GM18867 (cell line): ENCODE measurements at regions not wholly inside any gene's neighbourhood (a gene's known extent, or its start where the extent isn't known, plus 50 kb on each side); places are given as distances from the start of the nearest gene placed in this dataset.

ENCODE experiments used
- ATAC-seq: cut with Tn5 transposase; IDR thresholded peaks from one replicate; pipeline ENCODE4 v1.9.1; 2021; ENCODE audit warnings: mild to moderate bottlenecking, moderate library complexity; ENCODE audit not compliant: unreplicated experiment

DNA sequence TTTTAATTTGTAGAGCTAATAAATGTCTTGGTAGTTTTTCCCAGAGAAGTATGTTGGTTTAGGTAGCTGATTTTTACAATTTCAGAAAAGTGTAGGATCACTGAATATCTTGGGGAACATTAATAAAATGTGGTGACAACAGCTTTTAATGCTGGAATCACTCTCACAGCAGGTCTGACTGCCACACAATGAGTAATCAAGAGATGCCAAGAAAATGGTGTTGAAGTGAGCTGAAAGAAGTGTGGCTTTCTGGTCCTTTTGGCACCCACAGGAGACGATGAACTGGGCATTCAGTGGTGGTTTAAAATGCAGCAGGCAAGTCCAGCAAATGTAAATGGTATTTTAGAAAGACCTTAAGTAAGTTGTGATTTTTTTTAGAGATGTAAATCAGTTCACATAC is 175.8 kb downstream of the CBLN2 start:
- no peak for ATAC-seq

DNA sequence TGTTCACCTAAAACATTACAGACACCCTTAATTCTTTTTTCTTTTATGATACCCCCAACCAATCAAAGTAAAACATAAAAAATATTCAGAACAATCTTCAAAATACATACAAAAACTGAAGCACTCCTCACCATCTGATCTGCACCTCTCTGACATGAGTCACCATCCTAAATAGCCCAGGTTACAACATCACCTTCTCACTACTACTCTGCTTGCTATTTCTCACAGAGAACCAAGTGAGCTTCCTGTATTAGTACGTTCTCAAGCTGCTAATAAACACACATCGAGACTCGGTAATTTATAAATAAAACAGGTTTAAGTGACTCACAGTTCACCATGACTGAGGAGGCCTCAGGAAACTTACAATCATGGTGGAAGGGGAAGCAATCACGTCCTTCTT is 183.5 kb downstream of the CBLN2 start:
- no peak for ATAC-seq

DNA sequence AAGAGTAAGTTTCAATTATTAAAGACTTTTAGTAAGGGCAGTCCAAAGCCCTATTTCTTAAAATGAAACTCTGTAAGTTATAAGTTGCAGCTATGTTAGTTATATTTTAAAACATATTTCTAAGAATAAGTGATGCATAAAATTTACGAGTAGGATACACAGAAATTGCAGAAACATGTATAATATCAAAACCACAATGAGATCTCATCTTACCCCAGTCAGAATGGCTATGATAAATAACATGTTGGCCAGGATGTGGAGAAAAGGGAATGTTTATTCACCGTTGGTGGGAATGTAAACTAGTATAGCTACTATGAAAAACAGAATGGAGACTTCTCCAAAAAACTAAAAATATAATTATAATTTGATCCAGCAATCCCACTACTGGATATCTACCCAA is 201.2 kb downstream of the CBLN2 start:
- no peak for ATAC-seq

DNA sequence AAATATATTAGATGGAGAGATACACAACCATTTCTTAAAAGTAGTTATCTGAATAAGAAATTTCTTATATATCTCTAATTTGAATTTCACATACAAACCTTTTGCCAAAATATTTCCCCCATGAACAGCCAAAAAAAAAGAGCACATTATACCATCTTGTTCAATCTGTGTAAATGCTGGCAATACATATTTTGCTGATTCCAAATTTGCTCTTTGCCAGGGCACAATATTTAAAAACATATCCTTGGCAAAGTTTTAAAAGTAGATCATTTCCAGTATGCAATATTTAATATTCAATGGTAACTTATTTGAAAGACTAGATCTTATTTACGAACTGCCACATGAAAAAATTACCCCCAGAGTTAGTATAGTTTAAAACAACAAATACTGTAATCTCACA is 204.2 kb downstream of the CBLN2 start:
- no peak for ATAC-seq

DNA sequence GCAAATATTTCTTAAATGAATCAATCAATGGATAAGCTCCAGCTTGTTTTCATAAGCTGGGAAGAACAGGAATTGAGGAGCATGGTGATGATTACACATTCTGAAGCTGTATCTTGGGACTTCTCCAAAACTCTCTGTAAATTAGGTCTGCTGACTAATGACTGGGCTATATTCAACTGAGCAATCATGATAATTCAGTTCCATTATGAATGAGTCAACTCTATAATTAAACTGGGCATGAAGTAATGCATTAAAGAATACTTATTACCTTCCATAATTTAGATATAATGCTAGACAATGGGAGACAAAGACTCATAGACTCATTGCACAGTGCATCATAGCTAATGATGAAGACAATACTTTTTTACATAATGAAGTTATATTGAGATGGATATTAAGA is 207.4 kb downstream of the CBLN2 start:
- no peak for ATAC-seq

DNA sequence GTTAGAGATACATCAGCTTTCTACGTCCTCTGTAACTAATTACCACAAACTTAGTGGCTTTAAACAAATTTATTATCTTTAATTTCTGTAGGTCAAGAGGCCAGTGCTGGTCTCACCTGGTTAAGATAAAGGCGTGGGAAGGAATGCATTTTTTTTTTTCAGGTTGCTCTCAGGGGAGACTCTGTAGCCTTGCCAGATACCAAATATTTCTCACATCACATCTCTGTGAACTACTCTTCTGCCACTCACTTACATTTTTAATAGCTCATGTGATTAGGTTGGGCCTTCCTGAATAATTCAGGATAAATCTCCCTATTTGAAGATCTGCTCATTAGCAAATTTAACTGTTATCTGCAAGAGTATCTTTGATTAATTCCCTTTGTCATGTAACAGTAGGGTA is 214.6 kb downstream of the CBLN2 start:
- no peak for ATAC-seq

DNA sequence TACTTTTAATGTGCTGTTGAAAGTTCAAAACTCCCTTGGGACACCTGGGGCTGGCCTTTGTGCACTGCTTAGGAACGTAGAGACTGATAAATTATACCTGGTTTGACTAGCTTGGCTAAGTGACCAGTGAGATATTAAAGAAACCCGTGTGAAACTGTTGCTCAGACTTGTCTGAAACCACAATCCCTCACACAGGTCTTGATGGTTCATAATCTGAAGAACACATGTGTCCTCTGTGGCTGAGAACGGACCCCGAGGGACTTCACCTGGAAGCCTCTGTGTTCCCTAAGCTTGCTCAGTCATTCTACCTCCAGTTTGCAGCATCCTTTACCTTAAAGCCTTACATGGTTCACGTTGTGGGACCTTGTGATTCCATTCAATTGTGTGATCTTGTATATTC is 218.8 kb downstream of the CBLN2 start:
- ATAC-seq: no peak

DNA sequence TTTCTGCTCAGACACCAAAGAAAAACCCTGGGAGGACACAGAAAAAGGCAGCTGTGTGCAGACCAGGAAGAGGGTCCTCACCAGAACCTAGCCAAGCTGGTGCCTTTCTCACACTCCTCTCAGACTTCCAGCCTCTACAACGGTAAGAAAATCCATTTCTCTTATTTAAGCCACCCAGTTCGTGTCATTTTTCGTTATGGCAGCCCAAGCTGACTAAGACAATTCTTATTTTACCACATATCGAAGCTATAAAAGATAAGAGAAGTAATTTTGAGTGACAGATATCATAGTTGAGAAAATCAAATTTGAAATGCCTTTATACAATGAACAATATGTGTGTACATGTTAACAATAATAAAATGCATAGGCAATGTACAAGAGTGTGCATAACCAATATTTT is 219.5 kb downstream of the CBLN2 start:
- no peak for ATAC-seq

DNA sequence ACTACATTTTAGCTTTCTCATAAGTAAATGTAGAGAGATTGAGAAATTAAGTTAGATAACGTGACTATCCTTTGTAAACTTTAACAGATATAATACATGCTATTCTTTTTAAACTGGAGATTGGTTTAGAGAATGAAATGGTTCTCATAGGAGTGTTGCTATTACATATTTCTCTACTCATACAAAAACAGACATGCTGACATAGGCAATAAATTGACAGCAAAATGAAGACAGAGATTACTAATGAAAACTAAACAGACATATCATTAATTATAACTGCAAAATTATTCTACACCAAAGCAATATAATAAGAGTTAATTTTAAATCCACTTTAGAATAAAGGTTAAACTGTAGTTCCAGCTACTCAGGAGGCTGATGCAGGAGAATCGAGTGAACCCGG is 227.6 kb downstream of the CBLN2 start:
- ATAC-seq: no peak

DNA sequence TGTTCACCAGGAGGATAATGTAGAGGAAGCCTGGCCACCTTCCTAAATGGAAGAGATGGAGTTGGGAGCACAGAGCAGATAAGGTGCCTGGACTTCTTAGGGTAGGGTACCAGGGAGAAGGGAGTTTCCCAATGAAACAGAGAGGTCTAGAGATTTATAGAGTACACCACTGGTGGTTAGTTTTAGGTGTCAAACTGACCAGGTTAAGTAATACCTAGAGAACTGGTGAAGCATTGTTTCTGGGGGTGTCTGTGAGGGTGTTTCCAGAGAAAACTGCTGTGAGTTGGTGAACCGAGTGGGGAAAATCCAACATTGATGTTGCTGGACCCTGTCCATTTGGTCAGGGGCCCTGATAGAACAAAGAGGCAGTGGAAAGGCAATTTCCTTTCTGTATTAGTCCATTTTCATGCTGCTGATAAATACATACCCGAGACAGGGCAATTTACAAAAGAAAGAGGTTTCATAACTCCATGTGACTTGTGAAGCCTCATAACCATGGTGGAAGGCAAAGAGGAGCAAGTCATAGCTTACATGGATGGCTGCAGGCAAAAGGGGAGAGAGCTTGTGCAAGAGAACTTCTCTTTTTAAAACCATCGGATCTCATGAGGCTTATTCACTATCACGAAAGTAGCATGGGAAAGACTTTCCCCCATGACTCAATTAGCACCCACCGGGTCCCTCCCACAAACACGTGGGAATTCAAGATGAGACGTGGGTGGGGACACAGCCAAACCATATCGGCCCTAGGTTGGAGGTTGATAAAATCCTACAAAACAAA is 260.8 kb downstream of the CBLN2 start:
- ATAC-seq: no peak

DNA sequence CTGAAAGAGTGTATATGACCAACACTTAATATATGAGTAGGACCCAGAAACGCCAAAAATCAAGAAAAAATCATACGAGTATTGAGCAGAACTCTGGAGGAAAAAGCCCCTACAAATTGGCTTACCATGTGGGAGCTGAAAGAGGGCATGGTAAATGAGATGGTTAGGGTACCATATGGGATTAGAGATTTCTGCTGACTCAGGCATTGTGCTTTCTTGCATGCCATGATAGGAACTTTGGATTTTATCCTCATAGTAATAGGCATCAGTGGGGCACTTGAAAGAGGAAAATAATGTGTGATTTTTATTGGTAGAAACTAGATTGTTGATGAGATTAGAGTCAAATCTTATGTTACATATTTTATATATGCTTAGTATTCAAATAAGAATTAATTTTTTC is 271.1 kb downstream of the CBLN2 start:
- ATAC-seq: no peak

DNA sequence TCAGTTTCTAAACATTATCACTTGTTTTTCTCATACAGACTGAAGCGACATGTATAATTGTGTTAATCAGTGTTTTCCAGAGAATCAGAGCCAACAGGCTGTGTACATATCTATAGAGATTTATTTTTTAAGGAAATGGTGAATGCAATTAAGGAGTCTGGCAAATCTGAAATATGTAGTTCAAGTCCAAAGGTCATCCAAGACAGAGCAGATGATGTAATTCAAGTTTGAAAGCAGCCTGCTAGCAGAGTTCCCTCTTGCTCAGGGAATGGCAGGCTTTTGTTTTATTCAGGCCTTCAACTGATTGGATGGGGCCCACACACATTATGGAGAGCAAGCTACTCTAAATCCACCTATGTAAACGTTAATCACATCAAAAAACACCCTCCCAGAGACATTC is 282.6 kb downstream of the CBLN2 start:
- ATAC-seq: no peak

DNA sequence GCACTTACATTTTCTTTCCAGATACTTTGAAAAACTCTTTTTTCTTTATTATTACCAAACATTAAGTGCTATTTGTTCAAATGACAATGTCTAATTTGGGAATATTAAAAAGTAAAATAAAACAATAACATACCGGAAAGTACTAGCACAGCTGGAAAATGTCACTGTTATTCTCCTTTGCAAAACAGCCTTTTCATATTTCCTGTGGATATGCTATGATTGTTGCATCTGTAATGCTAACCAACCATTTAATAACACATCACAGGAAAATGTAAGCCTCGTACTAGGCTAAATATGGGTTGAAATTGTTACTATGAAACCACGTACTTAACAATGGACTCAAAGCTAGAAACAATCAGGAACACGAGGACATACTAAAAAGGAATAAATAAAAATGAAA is 298.1 kb downstream of the CBLN2 start:
- no peak for ATAC-seq

DNA sequence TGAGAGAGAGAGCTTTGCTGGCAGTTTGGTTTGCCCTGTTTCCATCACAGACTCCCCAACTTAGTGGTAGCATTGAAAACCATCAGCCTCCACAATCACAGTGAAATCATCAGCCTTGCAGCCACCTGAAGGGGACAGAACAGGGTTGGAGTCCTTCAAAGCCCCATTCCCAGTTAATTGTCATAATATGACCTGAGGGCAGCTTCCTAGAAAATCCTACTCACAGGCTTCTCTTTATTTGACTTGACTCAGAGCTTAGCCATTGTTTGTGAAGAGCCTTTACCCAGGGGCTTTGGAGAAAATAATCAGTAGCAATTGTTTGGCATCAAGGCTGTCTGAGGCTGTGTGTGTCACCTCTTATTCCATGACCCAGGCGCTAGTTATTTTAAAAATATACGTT is 308.7 kb downstream of the CBLN2 start:
- no peak for ATAC-seq

DNA sequence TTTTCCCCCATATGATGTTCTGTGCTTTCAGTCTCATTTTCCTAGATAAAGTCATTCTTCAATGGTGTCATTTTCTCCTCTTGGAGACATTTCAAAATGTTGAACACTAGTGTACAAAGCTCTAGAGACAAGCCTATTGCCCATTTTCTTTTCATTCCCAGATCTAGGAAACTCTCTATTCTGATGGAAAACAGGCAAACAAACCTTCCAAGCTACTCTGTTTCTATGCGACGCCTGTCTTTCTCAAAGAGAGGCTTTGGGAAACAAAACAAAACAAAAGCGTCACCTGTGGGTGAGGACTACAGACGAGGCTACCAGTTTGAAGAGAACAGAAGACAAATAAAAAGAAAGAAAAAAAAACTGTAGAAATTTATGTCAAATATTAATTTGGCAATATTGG is 311.0 kb downstream of the CBLN2 start:
- ATAC-seq: no peak

DNA sequence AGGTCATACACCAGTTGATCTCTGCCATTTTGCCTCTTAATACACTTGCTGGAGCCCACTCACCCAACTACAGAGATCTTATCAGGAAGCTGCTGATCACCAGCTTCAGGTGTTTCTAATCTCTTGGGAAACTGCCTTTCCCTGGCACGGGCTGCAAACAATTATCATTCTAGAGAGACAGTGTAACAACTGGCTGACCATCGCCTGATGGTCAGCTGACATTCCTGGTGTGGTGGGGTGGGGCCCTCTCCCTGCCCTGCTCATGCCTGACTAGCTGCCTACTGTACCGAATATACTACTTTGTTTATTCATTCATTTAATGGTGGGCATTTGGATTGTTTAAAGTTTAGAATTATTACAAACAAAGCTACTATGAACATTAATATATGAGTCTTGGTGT is 311.5 kb downstream of the CBLN2 start:
- no peak for ATAC-seq

DNA sequence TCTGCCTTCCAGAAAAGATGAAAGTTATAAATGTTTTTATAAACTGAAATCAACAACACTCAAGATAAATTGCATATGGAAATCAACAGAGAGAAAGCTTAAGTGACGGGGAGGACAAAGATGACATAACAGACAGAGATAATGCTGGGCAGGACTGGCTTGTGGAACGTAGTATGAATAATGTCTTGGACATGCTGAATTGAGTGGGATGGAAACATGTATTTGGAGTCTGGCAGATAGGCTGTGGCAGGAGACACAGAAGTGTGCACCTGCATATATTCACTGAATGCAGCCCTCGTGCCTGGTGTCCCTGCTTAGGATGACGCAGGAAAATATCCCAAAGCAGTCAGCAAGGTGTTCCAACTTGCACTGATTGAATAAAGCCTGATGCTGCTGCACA is 318.2 kb downstream of the CBLN2 start:
- no peak for ATAC-seq

DNA sequence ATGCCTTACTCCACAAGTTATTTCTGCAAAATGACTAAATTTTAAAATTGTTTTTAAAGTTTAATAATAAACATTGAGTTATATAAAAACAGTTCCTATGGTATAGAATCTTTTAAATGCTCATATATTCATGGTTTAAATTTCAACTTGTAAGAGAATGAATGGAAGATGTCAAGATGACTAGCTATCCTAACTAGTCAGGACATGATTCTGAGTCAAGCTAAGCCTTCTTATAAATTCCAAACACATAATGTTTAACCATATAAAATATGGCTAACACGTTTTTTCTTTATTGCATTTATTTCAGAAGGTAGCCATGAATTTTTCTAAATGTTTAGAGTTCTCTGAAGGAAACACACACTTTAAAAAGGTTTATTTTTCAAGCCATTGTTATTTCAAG is 320.4 kb downstream of the CBLN2 start:
- ATAC-seq: no peak

DNA sequence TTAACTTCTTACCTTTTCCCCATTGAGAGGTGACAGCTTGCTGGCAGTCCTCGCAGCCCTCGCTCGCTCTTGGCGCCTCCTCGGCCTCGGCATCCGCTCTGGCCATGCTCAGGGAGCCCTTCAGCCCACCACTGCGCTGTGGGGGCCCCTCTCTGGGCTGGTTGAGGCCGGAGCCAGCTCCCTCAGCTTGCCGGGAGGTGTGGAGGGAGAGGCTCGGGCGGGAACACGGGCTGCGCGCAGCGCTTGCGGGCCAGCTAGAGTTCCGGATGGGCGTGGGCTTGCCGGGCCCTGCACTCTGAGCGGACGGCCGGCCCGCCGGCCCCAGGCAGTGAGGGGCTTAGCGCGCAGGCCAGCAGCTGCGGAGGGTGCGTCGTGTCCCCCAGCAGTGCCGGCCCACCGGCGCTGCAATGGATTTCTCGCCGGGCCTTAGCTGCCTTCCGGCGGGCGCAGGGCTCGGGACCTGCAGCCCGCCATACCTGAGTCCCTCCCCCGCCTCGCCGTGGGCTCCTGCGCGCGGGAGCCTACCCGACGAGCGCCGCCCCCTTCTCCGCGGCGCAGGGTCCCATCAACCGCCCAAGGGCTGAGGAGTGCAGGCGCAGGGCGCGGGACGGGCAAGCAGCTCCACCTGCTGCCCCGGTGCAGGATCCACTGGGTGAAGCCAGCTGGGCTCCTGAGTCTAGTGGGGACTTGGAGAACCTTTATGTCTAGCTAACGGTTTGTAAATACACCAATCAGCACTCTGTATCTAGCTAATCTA is 335.0 kb downstream of the CBLN2 start:
- no peak for ATAC-seq

DNA sequence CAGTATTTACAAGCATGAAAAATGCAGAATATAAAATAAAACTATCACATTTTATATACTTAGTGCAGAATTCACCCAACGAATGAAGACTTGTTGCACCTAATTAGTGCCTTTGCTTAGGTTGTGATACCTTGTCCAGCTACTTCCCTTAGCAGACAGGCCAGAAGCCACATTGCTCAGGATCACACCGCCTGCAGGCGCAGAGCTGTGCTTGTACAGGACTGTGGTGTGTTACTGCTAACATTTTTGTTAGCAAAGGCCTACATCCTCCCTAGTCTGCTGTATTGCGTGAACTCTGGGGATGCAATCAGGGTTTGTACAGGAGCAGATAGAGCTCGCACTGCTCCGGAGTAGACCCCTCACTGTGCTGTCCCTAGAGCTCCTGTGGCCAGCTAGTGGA is 336.9 kb downstream of the CBLN2 start:
- no peak for ATAC-seq

DNA sequence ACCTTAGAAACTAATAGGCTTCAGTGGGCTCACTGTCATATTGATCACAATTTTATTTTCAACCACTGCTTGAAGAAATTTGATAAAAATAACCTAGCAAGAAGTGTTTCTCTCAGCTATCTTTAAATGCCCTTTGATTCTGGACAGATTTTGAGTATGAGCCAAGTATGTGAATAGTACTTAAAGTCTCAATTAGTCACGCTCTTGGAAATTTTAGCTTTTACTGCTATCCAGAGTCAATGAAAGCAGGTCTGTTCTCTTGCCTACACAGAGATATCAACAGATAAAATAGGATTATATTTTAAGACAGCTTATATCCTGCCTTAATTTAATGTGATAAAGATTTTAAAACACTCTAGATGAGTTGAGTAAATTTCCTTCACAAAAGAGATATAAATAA is 337.3 kb downstream of the CBLN2 start:
- no peak for ATAC-seq

DNA sequence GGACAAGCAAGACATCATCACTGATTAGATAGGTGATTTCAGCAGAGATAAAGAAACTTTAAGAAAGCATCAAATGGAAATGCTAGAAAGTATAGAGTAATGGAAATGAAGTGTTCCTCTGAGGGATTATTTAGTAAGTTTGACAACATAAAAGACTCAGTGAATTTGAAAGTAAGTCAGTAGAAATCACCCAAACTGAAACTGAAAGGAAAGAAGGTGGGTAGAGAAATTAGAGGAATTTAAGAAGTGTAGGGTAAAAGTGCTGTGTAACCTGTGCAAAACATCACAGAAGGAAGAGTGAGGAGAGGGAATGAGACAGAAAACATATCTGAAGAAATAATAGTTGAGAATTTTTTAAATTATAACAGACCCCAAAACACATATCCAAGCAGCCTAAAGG is 343.1 kb downstream of the CBLN2 start:
- no peak for ATAC-seq

DNA sequence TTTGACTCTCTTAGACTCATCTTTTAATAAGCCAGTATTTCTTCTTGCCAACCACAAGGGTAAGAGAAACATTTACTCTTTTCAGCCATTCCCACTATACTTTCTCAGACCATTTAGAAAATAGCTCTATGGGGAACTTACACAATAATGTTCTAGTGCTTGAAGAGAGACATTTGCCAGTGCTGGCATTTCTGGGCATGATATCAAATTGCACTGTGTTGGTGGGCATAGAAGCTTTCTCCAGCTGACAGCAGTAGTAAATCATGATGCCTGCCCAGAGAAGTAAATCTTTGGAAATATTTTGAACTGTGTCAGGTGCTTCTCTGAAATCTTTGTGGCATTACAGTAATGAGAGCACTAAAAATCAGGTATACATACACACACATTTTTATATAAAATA is 346.6 kb downstream of the CBLN2 start:
- ATAC-seq: no peak
